ENCODE measurements at regions not wholly inside any gene's neighbourhood (a gene's known extent, or its start where the extent isn't known, plus 50 kb on each side); places are given as distances from the start of the nearest gene placed in this dataset.

GRCh38 chr2:74072565-74072964 is 75.1 kb downstream of the BOLA3 start:
- H3K9me3 Mint-ChIP-seq, result no peaks in the 10 kb centered on the region
- H3K27me3 Mint-ChIP-seq (ENCODE audit: insufficient read depth), result no peaks in the 10 kb centered on the region
- peaks cover 7% of the 10 kb centered on the region; the same call in 1 of the 2 replicates for H3K4me1 Mint-ChIP-seq (ENCODE audit: low read depth)
- peaks cover 13% of the 10 kb centered on the region; the same call in 1 of the 2 replicates for H3K36me3 Mint-ChIP-seq (ENCODE audit: low read depth)
- no peak for DNase-seq
- no peak overlapping the region for H3K4me3 Mint-ChIP-seq
- TF ChIP-seq CTCF (IDR thresholded peaks at IDR 0.05), result no peak
- no peak overlapping the region for H3K27ac Mint-ChIP-seq

GRCh38 chr2:74074487-74074886 is 73.2 kb downstream of the BOLA3 start:
- Mint-ChIP-seq H3K4me3 (no peak overlapping the region), H3K9me3 (no peaks in the 10 kb centered on the region), H3K4me1 (ENCODE audit: low read depth) (peaks cover 7% of the 10 kb centered on the region; the same call in 1 of the 2 replicates), H3K36me3 (ENCODE audit: low read depth) (peaks cover 13% of the 10 kb centered on the region; the same call in 1 of the 2 replicates), H3K27me3 (ENCODE audit: insufficient read depth) (no peaks in the 10 kb centered on the region), H3K27ac (no peak overlapping the region)
- TF ChIP-seq CTCF (IDR thresholded peaks at IDR 0.05), result no peak
- DNase-seq, result no peak

GRCh38 chr2:74076074-74076470 is 71.6 kb downstream of the BOLA3 start:
- H3K4me3 Mint-ChIP-seq, result no peak overlapping the region
- H3K36me3 Mint-ChIP-seq (ENCODE audit: low read depth), result peaks cover 13% of the 10 kb centered on the region; the same call in 1 of the 2 replicates
- no peaks in the 10 kb centered on the region for H3K27me3 Mint-ChIP-seq (ENCODE audit: insufficient read depth)
- no peak for TF ChIP-seq CTCF (IDR thresholded peaks at IDR 0.05)
- H3K9me3 Mint-ChIP-seq, result no peaks in the 10 kb centered on the region
- H3K4me1 Mint-ChIP-seq (ENCODE audit: low read depth), result peaks cover 22% of the 10 kb centered on the region
- no peak overlapping the region for H3K27ac Mint-ChIP-seq
- DNase-seq, result no peak

- Mint-ChIP-seq H3K27ac (no peak overlapping the region), H3K9me3 (no peaks in the 10 kb centered on the region), H3K4me3 (no peak overlapping the region), H3K36me3 (ENCODE audit: low read depth) (peaks cover 13% of the 10 kb centered on the region; the same call in 1 of the 2 replicates), H3K4me1 (ENCODE audit: low read depth) (peaks cover 33% of the 10 kb centered on the region), H3K27me3 (ENCODE audit: insufficient read depth) (no peaks in the 10 kb centered on the region)
- no peak for DNase-seq
- no peak for TF ChIP-seq CTCF (IDR thresholded peaks at IDR 0.05)
Measured at GRCh38 chr2:74077636-74078035, 70.1 kb downstream of the BOLA3 start.

- H3K27ac Mint-ChIP-seq, result no peak overlapping the region
- no peak for TF ChIP-seq CTCF (IDR thresholded peaks at IDR 0.05)
- no peak overlapping the region for H3K4me3 Mint-ChIP-seq
Measured at GRCh38 chr2:74078466-74078865, 69.2 kb downstream of the BOLA3 start.

More at GRCh38 chr2:74078466-74078865, 69.2 kb downstream of the BOLA3 start:
- H3K36me3 Mint-ChIP-seq (ENCODE audit: low read depth), result peaks cover 11% of the 10 kb centered on the region; the same call in 1 of the 2 replicates
- DNase-seq, result no peak
- no peaks in the 10 kb centered on the region for H3K9me3 Mint-ChIP-seq
- H3K4me1 Mint-ChIP-seq (ENCODE audit: low read depth), result peaks cover 33% of the 10 kb centered on the region
- H3K27me3 Mint-ChIP-seq (ENCODE audit: insufficient read depth), result no peaks in the 10 kb centered on the region
